ENCODE measurements at regions not wholly inside any gene's neighbourhood (a gene's known extent, or its start where the extent isn't known, plus 50 kb on each side); places are given as distances from the start of the nearest gene placed in this dataset.

- peak; percentile 96 for TF ChIP-seq CTCF (IDR thresholded peaks at IDR 0.05)
- no peak for TF ChIP-seq EZH2 (IDR thresholded peaks at IDR 0.05; ENCODE audit: borderline replicate concordance, insufficient read depth, low read depth, low read length, poor library complexity, severe bottlenecking)
These were observed 137.1 kb upstream of the SLC24A2 start for GRCh38 chr9:19925674-19926503.

Measured in B cell (primary cell).